ENCODE measurements at regions not wholly inside any gene's neighbourhood (a gene's known extent, or its start where the extent isn't known, plus 50 kb on each side); places are given as distances from the start of the nearest gene placed in this dataset.

DNA sequence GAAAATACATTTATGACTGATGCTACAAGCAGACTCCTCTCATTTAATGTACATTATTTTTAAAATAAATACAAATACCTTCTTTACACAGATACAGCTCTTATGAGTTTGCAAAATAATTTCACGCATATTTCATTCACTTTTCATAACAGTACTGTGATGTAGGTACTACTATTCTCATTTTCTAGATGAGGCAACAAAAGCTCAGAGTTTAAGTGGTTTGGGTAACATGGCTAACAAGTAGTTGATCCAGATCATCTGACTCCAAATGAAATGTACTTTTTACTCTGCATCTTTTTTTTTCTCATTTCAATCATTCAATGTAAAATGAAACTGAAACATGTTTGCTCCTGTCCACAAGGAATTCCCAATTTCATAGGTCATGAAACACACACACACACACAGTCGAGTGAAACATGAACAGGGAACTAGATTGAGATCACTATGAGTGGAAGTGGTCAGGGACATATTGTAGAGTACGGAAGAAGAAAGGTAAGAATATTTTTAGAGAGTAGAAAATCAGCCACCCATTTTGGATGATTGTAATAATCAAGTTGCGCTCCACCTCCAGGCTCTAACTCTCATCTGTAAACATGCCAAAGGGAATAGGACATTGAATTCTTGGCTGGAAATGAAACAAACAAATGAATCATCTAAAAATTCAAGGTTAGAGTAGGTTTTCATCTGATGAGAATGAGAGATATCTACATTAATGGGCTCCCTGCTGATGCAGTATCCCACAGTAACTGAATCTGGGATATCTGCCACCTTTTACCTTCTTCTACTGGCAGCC lies 92.4 kb downstream of the CLDN1 start:
- Histone ChIP-seq H3K4me3 (no peak overlapping the region), H3K27me3 (ENCODE audit: low read depth) (no peaks in the 10 kb centered on the region), H3K4me1 (peaks cover 11% of the 10 kb centered on the region), H3K27ac (no peak overlapping the region), H3K36me3 (no peaks in the 10 kb centered on the region), H3K9me3 (no peaks in the 10 kb centered on the region)
- ATAC-seq (peak in 1 of 2 donors; percentile 40), DNase-seq (no peak)
- TF ChIP-seq, protein P1, sequence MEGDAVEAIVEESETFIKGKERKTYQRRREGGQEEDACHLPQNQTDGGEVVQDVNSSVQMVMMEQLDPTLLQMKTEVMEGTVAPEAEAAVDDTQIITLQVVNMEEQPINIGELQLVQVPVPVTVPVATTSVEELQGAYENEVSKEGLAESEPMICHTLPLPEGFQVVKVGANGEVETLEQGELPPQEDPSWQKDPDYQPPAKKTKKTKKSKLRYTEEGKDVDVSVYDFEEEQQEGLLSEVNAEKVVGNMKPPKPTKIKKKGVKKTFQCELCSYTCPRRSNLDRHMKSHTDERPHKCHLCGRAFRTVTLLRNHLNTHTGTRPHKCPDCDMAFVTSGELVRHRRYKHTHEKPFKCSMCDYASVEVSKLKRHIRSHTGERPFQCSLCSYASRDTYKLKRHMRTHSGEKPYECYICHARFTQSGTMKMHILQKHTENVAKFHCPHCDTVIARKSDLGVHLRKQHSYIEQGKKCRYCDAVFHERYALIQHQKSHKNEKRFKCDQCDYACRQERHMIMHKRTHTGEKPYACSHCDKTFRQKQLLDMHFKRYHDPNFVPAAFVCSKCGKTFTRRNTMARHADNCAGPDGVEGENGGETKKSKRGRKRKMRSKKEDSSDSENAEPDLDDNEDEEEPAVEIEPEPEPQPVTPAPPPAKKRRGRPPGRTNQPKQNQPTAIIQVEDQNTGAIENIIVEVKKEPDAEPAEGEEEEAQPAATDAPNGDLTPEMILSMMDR (IDR thresholded peaks at IDR 0.05) = no peak
- intact Hi-C loops (cut with DNase I) = no loop called here

DNA sequence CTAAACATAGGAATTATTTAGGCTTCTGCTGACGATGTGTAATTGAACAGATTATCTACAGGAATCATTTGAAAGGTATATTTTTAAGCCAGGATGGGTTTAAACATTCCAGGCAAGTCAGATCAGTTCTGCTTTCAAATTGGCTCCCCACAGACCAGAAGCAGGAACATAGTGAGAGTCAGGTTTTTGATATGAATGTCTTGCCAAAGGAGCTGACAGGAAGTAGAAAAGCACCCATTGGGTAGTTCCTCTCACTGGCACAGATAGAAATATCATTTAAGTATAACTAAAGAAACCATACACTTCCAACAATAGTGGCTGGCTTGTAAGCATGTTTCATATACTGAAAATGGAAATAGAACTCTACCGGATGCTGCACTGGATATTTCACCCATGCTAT lies 95.2 kb downstream of the CLDN1 start:
- H3K27ac ChIP-seq = no peak overlapping the region
- H3K4me1 ChIP-seq = peaks cover 11% of the 10 kb centered on the region
- intact Hi-C loops (cut with DNase I) = no loop called here
- H3K9me3 ChIP-seq = no peaks in the 10 kb centered on the region
- ATAC-seq (no peak), DNase-seq (no peak)
- TF ChIP-seq, protein P1 (IDR thresholded peaks at IDR 0.05) = no peak
- H3K4me3 ChIP-seq = no peak overlapping the region
- H3K27me3 ChIP-seq (ENCODE audit: low read depth) = no peaks in the 10 kb centered on the region
- H3K36me3 ChIP-seq = no peaks in the 10 kb centered on the region

GRCh38 chr3:190224863-190225692 lies 97.2 kb downstream of the CLDN1 start:
- H3K27ac ChIP-seq = no peak overlapping the region
- TF ChIP-seq, protein P1 (IDR thresholded peaks at IDR 0.05) = peak; percentile 51
- H3K9me3 ChIP-seq = no peaks in the 10 kb centered on the region
- intact Hi-C loops (cut with DNase I) = no loop called here
- H3K27me3 ChIP-seq (ENCODE audit: low read depth) = no peaks in the 10 kb centered on the region
- H3K4me3 ChIP-seq = no peak overlapping the region
- no peaks in the 10 kb centered on the region for H3K36me3 ChIP-seq
- H3K4me1 ChIP-seq = peaks cover 3% of the 10 kb centered on the region
- ATAC-seq = peak in 1 of 2 donors; percentile 63
- no peak for DNase-seq

DNA sequence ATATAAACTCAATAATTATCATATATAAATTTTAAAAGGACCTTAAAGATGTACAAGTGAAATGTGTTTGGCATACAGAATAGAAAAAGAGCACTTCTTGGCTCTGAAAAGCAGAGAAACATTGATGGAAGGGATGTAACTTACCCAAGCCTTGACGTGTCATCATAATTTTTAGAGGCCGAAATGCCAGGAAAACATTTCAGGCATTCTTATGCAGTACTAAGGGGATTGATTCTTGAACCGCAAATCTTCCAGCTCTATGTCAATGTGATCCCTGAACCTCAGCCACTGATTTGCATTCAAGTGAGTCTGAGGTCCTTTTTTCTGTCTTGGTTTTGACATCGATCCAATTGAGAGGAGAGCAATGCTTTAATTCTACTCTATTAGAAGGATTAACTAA lies 97.8 kb downstream of the CLDN1 start:
- DNase-seq (no peak), ATAC-seq (no peak)
- TF ChIP-seq, protein P1 (IDR thresholded peaks at IDR 0.05) = no peak
- no peak overlapping the region for H3K27ac ChIP-seq
- no peaks in the 10 kb centered on the region for H3K27me3 ChIP-seq (ENCODE audit: low read depth)
- intact Hi-C loops (cut with DNase I) = no loop called here
- H3K36me3 ChIP-seq = no peaks in the 10 kb centered on the region
- H3K4me3 ChIP-seq = no peak overlapping the region
- no peaks in the 10 kb centered on the region for H3K9me3 ChIP-seq
- H3K4me1 ChIP-seq = no peaks in the 10 kb centered on the region

GRCh38 chr3:190222916-190223315 lies 99.3 kb downstream of the CLDN1 start:
- ATAC-seq (peak in 1 of 2 donors; percentile 23), DNase-seq (no peak)
- TF ChIP-seq, protein P1 (IDR thresholded peaks at IDR 0.05) = no peak
- Histone ChIP-seq H3K27ac (no peak overlapping the region), H3K27me3 (ENCODE audit: low read depth) (no peaks in the 10 kb centered on the region), H3K36me3 (no peaks in the 10 kb centered on the region), H3K4me3 (no peak overlapping the region), H3K4me1 (no peaks in the 10 kb centered on the region), H3K9me3 (no peaks in the 10 kb centered on the region)
- intact Hi-C loops (cut with DNase I) = no loop called here

All from lower lobe of right lung (tissue), 2 donors.